ENCODE measurements at regions not wholly inside any gene's neighbourhood (a gene's known extent, or its start where the extent isn't known, plus 50 kb on each side); places are given as distances from the start of the nearest gene placed in this dataset.
"Not testable (repeated sequence)": the region's sequence is repeated elsewhere in the genome, so short reads cannot be mapped to it uniquely, and the experiment has no call there.

DNA sequence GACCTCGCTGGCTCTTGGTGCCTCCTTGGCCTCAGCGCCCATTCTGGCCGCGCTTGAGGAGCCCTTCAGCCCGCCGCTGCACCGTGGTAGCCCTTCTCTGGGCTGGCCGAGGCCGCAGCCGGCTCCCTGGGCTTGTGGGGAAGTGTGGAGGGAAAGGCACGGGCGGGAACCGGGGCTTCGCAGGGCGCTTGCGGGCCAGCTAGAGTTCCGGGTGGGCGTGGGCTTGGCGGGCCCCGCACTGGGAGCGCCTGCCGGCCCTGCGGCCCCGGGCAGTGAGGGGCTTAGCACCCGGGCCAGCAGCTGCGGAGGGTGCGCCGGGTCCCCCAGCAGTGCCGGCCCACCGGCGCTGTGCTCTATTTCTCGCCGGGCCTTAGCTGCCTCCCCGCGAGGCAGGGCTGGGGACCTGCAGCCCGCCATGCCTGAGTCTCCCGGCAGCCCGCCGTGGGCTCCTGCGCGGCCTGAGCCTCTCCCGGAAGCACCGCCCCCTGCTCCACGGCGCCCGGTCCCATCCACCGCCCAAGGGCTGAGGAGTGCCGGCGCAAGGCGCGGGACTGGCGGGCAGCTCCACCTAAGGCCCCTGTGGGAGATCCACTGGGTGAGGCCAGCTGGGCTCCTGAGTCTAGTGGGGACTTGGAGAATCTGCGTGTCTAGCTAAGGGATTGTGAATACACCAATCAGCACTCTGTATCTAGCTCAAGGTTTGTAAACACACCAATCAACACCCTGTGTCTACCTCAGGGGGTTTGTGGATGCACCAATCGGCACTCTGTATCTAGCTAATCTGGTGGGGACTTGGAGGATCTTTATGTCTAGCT lies 141.1 kb downstream of the SLCO4C1 start:
- DNase-seq (ENCODE audit: low spot score), result not testable (repeated sequence)

DNA sequence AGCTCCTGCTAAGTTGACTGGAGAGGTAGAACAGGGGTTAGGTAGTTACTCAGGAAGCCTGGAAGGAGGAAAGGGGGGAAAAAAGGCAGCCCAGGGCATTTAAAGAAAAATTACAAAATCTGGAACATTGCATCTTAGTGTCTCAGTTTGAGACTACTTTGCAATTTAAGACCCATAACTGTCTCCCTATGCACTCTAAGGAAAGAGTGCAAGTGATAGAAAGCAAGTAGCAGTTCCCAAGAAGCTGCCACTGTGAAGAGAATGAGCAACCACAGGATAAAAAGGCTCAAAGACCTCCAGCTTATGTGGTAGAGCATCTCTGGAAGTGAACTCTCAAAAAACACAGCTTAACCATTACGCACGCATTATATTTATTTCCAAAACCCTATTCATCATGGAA lies 141.8 kb downstream of the SLCO4C1 start:
- no peak for DNase-seq (ENCODE audit: low spot score)

GRCh38 chr5:102153003-102153759 lies 142.9 kb downstream of the SLCO4C1 start:
- peak; percentile 55 for DNase-seq (ENCODE audit: low spot score)

DNA sequence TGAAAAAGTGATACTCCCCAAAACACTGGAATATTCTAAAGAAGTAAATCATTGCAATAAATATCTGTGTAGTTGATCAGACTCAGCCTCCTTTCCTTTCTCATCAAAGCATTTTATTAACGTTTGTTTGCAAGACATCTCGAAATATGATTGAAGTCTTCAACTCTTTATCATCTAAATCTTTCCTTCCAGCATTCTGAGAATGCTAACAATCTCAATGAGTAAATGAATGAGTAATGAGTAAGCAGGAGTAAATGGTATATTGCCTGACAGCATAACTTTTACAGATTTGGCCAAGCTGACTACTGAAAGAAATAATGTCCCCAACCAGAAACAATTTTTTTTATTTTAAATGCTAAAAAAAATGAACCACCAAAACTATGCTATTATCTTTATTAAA lies 157.1 kb downstream of the SLCO4C1 start:
- no peak for DNase-seq (ENCODE audit: low spot score)

DNA sequence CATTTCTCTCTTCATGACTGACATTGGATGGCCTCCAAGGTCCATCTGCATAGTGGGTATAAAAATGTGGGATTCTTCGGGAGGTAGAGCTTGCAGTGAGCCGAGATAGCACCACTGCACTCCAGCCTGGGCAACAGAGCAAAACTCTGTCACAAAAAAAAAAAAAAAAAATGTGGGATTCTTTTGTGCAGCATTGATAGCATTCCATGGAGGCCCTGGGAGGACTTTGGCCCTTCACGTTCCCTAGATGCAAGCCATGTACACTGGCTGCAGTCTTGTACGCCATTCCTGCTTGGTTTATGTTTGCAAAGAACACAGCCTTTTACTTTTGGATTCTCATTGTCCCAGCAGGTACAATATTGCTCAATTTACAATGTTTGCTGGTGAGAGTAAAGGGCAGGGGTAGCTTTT lies 157.8 kb downstream of the SLCO4C1 start:
- DNase-seq (ENCODE audit: low spot score), result no peak

- no peak for DNase-seq (ENCODE audit: low spot score)
These were observed 165.2 kb downstream of the SLCO4C1 start for GRCh38 chr5:102130890-102131289.

DNA sequence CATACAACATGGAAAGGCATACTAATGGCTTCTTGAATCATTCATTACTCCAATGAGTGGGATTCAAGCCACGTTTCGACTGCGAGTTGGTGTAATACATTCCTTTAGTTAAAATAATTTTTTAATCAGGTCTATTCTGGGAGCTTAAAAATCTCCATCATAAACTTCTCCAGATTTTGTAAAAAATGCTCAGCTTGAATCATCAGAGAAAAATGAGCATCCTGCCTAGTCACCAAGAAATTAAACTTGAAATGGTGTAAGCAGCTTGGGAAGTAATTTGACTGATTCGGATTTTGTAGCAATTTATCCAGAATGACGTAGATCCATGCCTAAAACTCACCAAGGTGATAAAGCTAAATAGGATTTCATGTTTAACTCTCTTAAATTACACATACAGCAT lies 165.7 kb downstream of the SLCO4C1 start:
- DNase-seq (ENCODE audit: low spot score), result no peak

DNA sequence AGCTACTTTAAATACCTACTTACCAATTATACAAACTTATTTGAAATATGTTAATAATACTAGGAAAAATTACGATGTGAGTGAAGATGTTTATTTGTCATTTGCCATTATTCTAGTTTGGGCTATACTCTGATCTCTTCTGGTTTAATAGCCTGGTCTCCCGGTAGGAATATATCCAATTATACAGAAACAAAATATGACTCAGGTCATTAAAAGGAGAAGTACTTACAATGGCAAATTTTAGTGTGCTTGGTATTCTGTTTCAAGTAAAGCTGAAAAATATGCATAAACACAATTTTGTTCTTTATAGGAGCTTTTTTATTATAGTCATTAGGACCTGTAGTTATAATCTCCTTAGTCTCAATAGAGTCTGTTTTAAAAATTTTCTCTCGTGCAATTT lies 176.8 kb downstream of the SLCO4C1 start:
- no peak for DNase-seq (ENCODE audit: low spot score)

DNA sequence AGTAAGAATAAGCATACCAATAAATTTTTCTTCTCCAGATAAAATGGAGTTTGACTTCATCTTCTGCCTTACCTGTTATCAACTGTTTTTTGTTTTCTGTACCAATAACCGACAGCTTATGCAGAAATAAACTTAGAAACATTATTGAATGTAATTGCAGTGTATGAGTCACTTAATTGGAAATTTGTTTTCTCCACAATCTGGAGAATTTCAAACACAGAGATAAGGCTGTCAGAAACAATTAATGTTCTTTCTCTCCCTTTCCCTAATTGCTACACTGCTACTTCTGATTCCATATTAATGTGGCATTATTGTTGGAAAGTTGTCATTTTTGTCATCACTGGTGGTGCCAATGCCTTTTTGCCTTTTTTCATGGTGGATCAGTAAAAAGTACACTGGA lies 180.3 kb downstream of the SLCO4C1 start:
- no peak for DNase-seq (ENCODE audit: low spot score)

GRCh38 chr5:102114525-102115069 lies 181.5 kb downstream of the SLCO4C1 start:
- DNase-seq (ENCODE audit: low spot score), result no peak

GRCh38 chr5:102107865-102108264 lies 188.2 kb downstream of the SLCO4C1 start:
- DNase-seq (ENCODE audit: low spot score), result no peak

DNA sequence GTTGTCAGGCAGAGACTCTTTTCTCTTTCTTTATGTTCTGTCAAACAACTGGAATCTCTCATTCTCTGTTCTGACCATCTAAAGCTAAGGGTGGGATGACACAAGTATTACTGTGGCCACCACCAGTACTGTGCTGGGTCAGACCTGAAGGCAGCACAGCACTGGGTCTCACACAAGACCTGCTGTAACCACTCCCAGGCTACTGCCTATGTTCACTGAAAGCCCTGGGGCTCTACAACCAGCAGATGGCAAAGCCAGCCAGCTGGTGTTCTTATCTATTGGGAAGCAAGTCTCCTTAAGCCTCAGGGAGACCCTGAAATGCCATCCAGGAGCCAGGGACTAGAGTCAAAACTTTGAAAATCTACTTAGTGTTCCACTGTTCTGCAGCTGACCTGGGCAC lies 189.5 kb downstream of the SLCO4C1 start:
- no peak for DNase-seq (ENCODE audit: low spot score)

GRCh38 chr5:102099766-102100331 lies 196.2 kb downstream of the SLCO4C1 start:
- DNase-seq (ENCODE audit: low spot score), result no peak

GRCh38 chr5:102099083-102099482 lies 197.0 kb downstream of the SLCO4C1 start:
- not testable (repeated sequence) for DNase-seq (ENCODE audit: low spot score)

GRCh38 chr5:102098606-102099005 lies 197.5 kb downstream of the SLCO4C1 start:
- DNase-seq (ENCODE audit: low spot score), result not testable (repeated sequence)

GRCh38 chr5:102090770-102091169 lies 205.3 kb downstream of the SLCO4C1 start:
- DNase-seq (ENCODE audit: low spot score), result peak; percentile 66

DNA sequence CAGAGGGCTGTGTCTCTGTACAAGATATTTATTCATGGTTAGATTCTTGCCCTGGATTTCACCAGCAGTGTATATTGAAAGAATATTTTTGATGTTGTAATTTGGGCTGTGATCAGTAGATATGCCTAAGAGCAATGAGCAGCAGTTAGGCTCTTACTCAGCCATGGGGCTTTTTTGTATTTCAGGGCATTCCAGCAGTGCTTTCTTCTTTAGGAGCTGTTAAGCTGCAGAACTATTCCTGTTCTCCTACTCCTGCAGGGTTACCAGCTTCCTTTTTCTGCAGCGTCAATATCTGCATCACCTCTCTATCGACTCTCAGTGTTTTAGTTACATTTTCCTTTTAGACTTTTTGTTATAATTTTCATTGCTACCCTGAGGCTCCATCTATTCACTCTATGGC lies 206.2 kb downstream of the SLCO4C1 start:
- no peak for DNase-seq (ENCODE audit: low spot score)

- DNase-seq (ENCODE audit: low spot score), result no peak
These were observed 208.2 kb downstream of the SLCO4C1 start for GRCh38 chr5:102087906-102088305.

- no peak for DNase-seq (ENCODE audit: low spot score)
These were observed 215.8 kb downstream of the SLCO4C1 start for GRCh38 chr5:102080288-102080687.

- no peak for DNase-seq (ENCODE audit: low spot score)
These were observed 218.2 kb downstream of the SLCO4C1 start for GRCh38 chr5:102077920-102078319.

GRCh38 chr5:102069974-102070373 lies 226.1 kb downstream of the SLCO4C1 start:
- DNase-seq (ENCODE audit: low spot score), result no peak

DNA sequence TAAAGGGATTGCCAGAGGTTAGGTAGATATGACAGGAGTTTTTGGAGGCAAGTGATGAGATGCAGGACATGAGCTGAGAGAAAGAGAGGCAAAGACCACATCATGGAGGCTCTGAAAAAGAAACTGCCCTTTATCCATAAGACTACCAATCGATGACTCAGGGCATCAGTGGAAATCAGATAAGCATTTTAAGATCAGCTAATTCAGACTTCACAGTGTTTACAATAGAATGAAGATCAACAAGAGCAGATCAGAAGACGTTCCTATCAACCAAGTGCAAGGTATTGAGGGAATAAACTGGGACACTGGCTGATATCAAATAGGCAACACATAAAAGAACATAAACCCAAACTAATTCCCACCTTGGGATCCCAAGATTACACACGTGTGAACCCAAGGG lies 227.2 kb downstream of the SLCO4C1 start:
- DNase-seq (ENCODE audit: low spot score), result no peak

- DNase-seq (ENCODE audit: low spot score), result no peak
These were observed 246.6 kb downstream of the SLCO4C1 start for GRCh38 chr5:102049517-102049916.
